SK-N-SH (cell line): ENCODE measurements at regions not wholly inside any gene's neighbourhood (a gene's known extent, or its start where the extent isn't known, plus 50 kb on each side); places are given as distances from the start of the nearest gene placed in this dataset.

Experiments used
- CTCF ChIA-PET: fragments of 300-600, 350-600 bp; formaldehyde crosslinking; extraction: SDS; loops from one replicate; lab custom pipeline; 2021; lab: Yijun Ruan, JAX
- POLR2A ChIA-PET: fragments of 350-600 bp; sonication (Branson Sonifier 250); formaldehyde crosslinking; extraction: SDS; loops from one replicate; lab custom pipeline; 2020; ENCODE audit warnings: antibody characterized with exemption, inconsistent platforms; lab: Yijun Ruan, JAX
- DNase-seq: peaks from one replicate; pipeline ENCODE4 v3.0.0; 2012
- H2AFZ ChIP-seq: fragments of 200-600 bp; sonication (generic); 2 replicates; pipeline ENCODE4 v1.8.1; 2016; ENCODE audit warnings: antibody characterized with exemption, mild to moderate bottlenecking, low read depth
- H3F3A ChIP-seq: fragments of 200-600 bp; sonication (generic); replicated peaks from 2 replicates; pipeline ENCODE3; 2016; ENCODE audit warnings: antibody characterized with exemption, mild to moderate bottlenecking; ENCODE audit not compliant: insufficient read depth
- H3K27ac ChIP-seq, 2 experiments: fragments of 200-500 bp in 1 of 2; fragments of 200-600 bp in 1 of 2; sonication (Bioruptor generic) in 1 of 2; sonication (generic), shearing (Covaris generic) in 1 of 2; 2 replicates each; pipeline versions ENCODE4 v1.5.1 to v1.6.1; 2014 to 2016; ENCODE audit warnings: low read depth in 2 of 2, inconsistent platforms in 1 of 2, low read length in 1 of 2, mild to moderate bottlenecking in 1 of 2, mixed read lengths in 1 of 2
- H3K27me3 ChIP-seq: fragments of 200-600 bp; sonication (generic), shearing (Covaris generic); 2 replicates; pipeline ENCODE4 v1.6.1; 2016; ENCODE audit warnings: mixed run types; ENCODE audit not compliant: insufficient read depth
- H3K36me3 ChIP-seq, 2 experiments: fragments of 200-500 bp in 1 of 2; fragments of 200-600 bp in 1 of 2; sonication (Bioruptor generic) in 1 of 2; sonication (generic) in 1 of 2; replicated peaks in 1 of 2; 2 replicates each; pipeline versions ENCODE3 to v1.5.1; 2014 to 2016; ENCODE audit warnings: low read length in 1 of 2, mild to moderate bottlenecking in 1 of 2; ENCODE audit not compliant: insufficient read depth in 2 of 2, control insufficient read depth in 1 of 2
- H3K4me1 ChIP-seq, 2 experiments: fragments of 200-500 bp in 1 of 2; fragments of 200-600 bp in 1 of 2; sonication (Bioruptor generic) in 1 of 2; sonication (generic), shearing (Covaris generic) in 1 of 2; 2 replicates each; pipeline versions ENCODE4 v1.5.1 to v1.6.1; 2014 to 2016; ENCODE audit warnings: low read depth in 1 of 2, low read length in 1 of 2, mixed run types in 1 of 2; ENCODE audit not compliant: insufficient read depth in 2 of 2, control insufficient read depth in 1 of 2
- H3K4me2 ChIP-seq: fragments of 200-600 bp; sonication (generic), shearing (Covaris generic); 2 replicates; pipeline ENCODE4 v1.6.1; 2017; ENCODE audit warnings: mixed run types
- H3K4me3 ChIP-seq, 2 experiments: fragments of 200-500 bp in 1 of 2; fragments of 200-600 bp in 1 of 2; sonication (Bioruptor generic) in 1 of 2; sonication (generic), shearing (Covaris generic) in 1 of 2; 2 replicates each; pipeline versions ENCODE4 v1.5.1 to v1.8.1; 2014 to 2016; ENCODE audit warnings: low read depth in 2 of 2, inconsistent platforms in 1 of 2, low read length in 1 of 2, mild to moderate bottlenecking in 1 of 2, mixed read lengths in 1 of 2, moderate library complexity in 1 of 2
- H3K79me2 ChIP-seq: fragments of 200-600 bp; sonication (generic); 2 replicates; pipeline ENCODE4 v1.8.1; 2017; ENCODE audit warnings: mild to moderate bottlenecking; ENCODE audit not compliant: insufficient read depth
- H3K9ac ChIP-seq: fragments of 200-600 bp; sonication (generic); 2 replicates; pipeline ENCODE4 v1.6.1; 2017; ENCODE audit warnings: mixed run types
- H3K9me2 ChIP-seq: fragments of 200-600 bp; sonication (generic); 2 replicates; pipeline ENCODE4 v1.6.1; 2017; ENCODE audit warnings: mixed run types
- H3K9me3 ChIP-seq: fragments of 200-600 bp; sonication (generic); 2 replicates; pipeline ENCODE4 v1.6.1; 2017; ENCODE audit warnings: mixed run types, mild to moderate bottlenecking, moderate library complexity
- H4K20me1 ChIP-seq: fragments of 200-600 bp; sonication (generic); 2 replicates; pipeline ENCODE4 v1.6.1; 2017; ENCODE audit warnings: mild to moderate bottlenecking, mixed run types; ENCODE audit not compliant: insufficient read depth
- CHD2 ChIP-seq: fragments of 150-350 bp; IDR thresholded peaks from 2 replicates; pipeline ENCODE4 v1.6.1; 2018; ENCODE audit warnings: low read length; ENCODE audit not compliant: partially characterized antibody
- EZH2phosphoT487 ChIP-seq: fragments of 200-600 bp; sonication (generic); IDR thresholded peaks from 2 replicates; pipeline ENCODE4 v1.6.1; 2017; ENCODE audit warnings: low read depth, mixed run types, mild to moderate bottlenecking, antibody characterized with exemption, moderate library complexity, borderline replicate concordance
- FOSL2 ChIP-seq: IDR thresholded peaks from 2 replicates; pipeline ENCODE4 v1.4.0; 2012; ENCODE audit warnings: low read depth, mild to moderate bottlenecking, moderate library complexity, borderline replicate concordance
- FOXJ3 ChIP-seq: sonication (generic); formaldehyde crosslinking; IDR thresholded peaks from 2 replicates; pipeline ENCODE4 v1.5.1; 2020; ENCODE audit warnings: mild to moderate bottlenecking, missing genetic modification reagents
- GABPA ChIP-seq: IDR thresholded peaks from 2 replicates; pipeline ENCODE4 v1.4.0; 2012; ENCODE audit warnings: low read depth, mild to moderate bottlenecking
- GATA2 ChIP-seq: sonication (generic); formaldehyde crosslinking; IDR thresholded peaks from 2 replicates; pipeline ENCODE4 v1.5.0; 2020; ENCODE audit warnings: mild to moderate bottlenecking, missing genetic modification reagents
- JUND ChIP-seq: IDR thresholded peaks from 2 replicates; pipeline ENCODE4 v1.4.0; 2012
- MAX ChIP-seq: IDR thresholded peaks from 2 replicates; pipeline ENCODE4 v1.4.0; 2012; ENCODE audit warnings: low read depth
- MXI1 ChIP-seq: IDR thresholded peaks from 2 replicates; pipeline ENCODE4 v1.6.1; 2012; ENCODE audit warnings: mild to moderate bottlenecking, low read depth, low read length, improper control_type of control experiment
- NRF1 ChIP-seq: IDR thresholded peaks from 2 replicates; pipeline ENCODE4 v1.6.1; 2012; ENCODE audit warnings: low read depth, mild to moderate bottlenecking, low read length
- POLR2AphosphoS5 ChIP-seq: IDR thresholded peaks from 2 replicates; pipeline ENCODE4 v1.6.1; 2012; ENCODE audit warnings: low read depth, low read length
- RCOR1 ChIP-seq: fragments of 150-350 bp; IDR thresholded peaks from 2 replicates; pipeline ENCODE4 v1.6.1; 2017; ENCODE audit warnings: antibody characterized with exemption, low read length
- RFX5 ChIP-seq: IDR thresholded peaks from 2 replicates; pipeline ENCODE4 v1.6.1; 2012; ENCODE audit warnings: mild to moderate bottlenecking, improper control_type of control experiment, low read length
- TAF1 ChIP-seq: IDR thresholded peaks from 2 replicates; pipeline ENCODE4 v1.6.1; 2012; ENCODE audit warnings: low read depth, mild to moderate bottlenecking, low read length, moderate library complexity, borderline replicate concordance
- TCF12 ChIP-seq: IDR thresholded peaks from 2 replicates; pipeline ENCODE4 v1.4.0; 2012
- TEAD4 ChIP-seq: IDR thresholded peaks from 2 replicates; pipeline ENCODE4 v1.4.0; 2012; ENCODE audit warnings: mild to moderate bottlenecking, borderline replicate concordance; ENCODE audit not compliant: insufficient read depth
- ZBTB33 ChIP-seq: IDR thresholded peaks from 2 replicates; pipeline ENCODE4 v1.4.0; 2012; ENCODE audit warnings: low read depth, borderline replicate concordance
- WGBS: methylation state at CpG from one replicate; pipeline ENCODE4 v1.1.6; 2017; ENCODE audit warnings: low lambda C conversion rate; 5-methylcytosine and 5-hydroxymethylcytosine counted together
- TF ChIP-seq, protein P1 (sequence below): fragments of 150-350 bp; IDR thresholded peaks from 2 replicates; pipeline ENCODE4 v1.6.1; 2017; ENCODE audit warnings: antibody characterized with exemption, low read length, low read depth, borderline replicate concordance
- TF ChIP-seq, protein P2 (sequence below): IDR thresholded peaks from 2 replicates; pipeline ENCODE4; 2012

DNA sequence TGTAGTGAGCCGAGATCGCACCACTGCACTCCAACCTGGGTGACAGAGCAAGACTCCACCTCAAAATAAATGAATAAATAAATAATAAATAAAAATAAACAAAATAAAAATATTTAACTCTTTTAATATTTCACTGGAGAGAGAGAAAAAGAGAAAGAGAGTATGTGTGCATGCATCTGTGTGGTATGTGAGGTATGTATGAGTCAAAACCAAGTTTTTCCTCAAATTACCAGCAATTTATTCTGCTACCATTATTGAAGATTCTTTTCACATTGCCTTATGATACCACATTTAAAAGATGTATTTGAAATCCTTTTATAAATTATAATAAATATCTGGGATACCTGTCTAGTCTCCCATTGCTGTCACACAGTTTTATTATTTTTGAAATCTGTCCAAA is 122.1 kb downstream of the CD164 start:
- Histone ChIP-seq H3K27ac (no peak overlapping the region; a peak in 2 of 4 replicates), H3K27me3 (no peaks in the 10 kb centered on the region), H4K20me1 (no peaks in the 10 kb centered on the region), H2AFZ (no peak overlapping the region), H3K4me1 (peaks cover 3 to 4% of the 10 kb centered on the region in 2 experiments; a peak in 2 of 4 replicates), H3K36me3 (no peaks in the 10 kb centered on the region), H3F3A (peaks cover 2% of the 10 kb centered on the region), H3K9me3 (no peaks in the 10 kb centered on the region), H3K9ac (no peak overlapping the region), H3K4me2 (no peak overlapping the region; the same call in 1 of the 2 replicates), H3K9me2 (0 out of 2 replicates have a peak, but pooled peaks cover 3% of the 10 kb centered on the region), H3K79me2 (no peaks in the 10 kb centered on the region), H3K4me3 (no peak overlapping the region)
- POLR2A ChIA-PET, result no interaction called here
- no peak for DNase-seq
- TF ChIP-seq GABPA (no peak), TEAD4 (peak; percentile 42; the same call in 1 of the 2 replicates), JUND (peak; percentile 38; the same call in 1 of the 2 replicates), FOSL2 (peak; percentile 63; the same call in 1 of the 2 replicates)
- TF ChIP-seq, protein P1, sequence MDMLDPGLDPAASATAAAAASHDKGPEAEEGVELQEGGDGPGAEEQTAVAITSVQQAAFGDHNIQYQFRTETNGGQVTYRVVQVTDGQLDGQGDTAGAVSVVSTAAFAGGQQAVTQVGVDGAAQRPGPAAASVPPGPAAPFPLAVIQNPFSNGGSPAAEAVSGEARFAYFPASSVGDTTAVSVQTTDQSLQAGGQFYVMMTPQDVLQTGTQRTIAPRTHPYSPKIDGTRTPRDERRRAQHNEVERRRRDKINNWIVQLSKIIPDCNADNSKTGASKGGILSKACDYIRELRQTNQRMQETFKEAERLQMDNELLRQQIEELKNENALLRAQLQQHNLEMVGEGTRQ, result no peak
- CTCF ChIA-PET, result no interaction called here
- WGBS, result 100% methylated on average over 2 of the region's 2 CpGs

GRCh38 chr6:109258129-109258528 is 124.1 kb downstream of the CD164 start:
- ChIA-PET POLR2A (no interaction called here), CTCF (interaction anchor here (1.3 kb wide), 1 partner anchor 16 kb away, joined by 3 read pairs; no protein-coding TSS in a partner anchor)
- H3K36me3 ChIP-seq, result no peaks in the 10 kb centered on the region

More at GRCh38 chr6:109258129-109258528, 124.1 kb downstream of the CD164 start:
- H3K79me2 ChIP-seq, result no peaks in the 10 kb centered on the region
- H3K27me3 ChIP-seq, result no peaks in the 10 kb centered on the region
- no peaks in the 10 kb centered on the region for H3K9me3 ChIP-seq
- TF ChIP-seq EZH2phosphoT487, result no peak
- no peak for TF ChIP-seq GABPA
- no peak for TF ChIP-seq CHD2
- TF ChIP-seq TEAD4, result no peak
- TF ChIP-seq POLR2AphosphoS5, result no peak
- TF ChIP-seq, protein P2, sequence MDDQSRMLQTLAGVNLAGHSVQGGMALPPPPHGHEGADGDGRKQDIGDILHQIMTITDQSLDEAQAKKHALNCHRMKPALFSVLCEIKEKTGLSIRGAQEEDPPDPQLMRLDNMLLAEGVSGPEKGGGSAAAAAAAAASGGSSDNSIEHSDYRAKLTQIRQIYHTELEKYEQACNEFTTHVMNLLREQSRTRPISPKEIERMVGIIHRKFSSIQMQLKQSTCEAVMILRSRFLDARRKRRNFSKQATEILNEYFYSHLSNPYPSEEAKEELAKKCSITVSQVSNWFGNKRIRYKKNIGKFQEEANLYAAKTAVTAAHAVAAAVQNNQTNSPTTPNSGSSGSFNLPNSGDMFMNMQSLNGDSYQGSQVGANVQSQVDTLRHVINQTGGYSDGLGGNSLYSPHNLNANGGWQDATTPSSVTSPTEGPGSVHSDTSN, result no peak
- TF ChIP-seq, protein P1, result no peak
- TF ChIP-seq GATA2 (CRISPR knock-in tag), result no peak
- TF ChIP-seq TCF12, result no peak
- TF ChIP-seq ZBTB33, result no peak
- no peak for TF ChIP-seq MXI1
- no peak for TF ChIP-seq RCOR1
- TF ChIP-seq RFX5, result no peak
- no peak for TF ChIP-seq TAF1
- TF ChIP-seq NRF1, result no peak
- TF ChIP-seq FOXJ3 (CRISPR knock-in tag), result no peak
- TF ChIP-seq MAX, result no peak
- no peaks in the 10 kb centered on the region for H4K20me1 ChIP-seq
- peaks cover 2% of the 10 kb centered on the region for H3F3A ChIP-seq
- H2AFZ ChIP-seq, result no peak overlapping the region
- H3K9ac ChIP-seq, result no peak overlapping the region
- H3K9me2 ChIP-seq, result 0 out of 2 replicates have a peak, but pooled peaks cover 3% of the 10 kb centered on the region
- no peak overlapping the region for H3K27ac ChIP-seq
- H3K4me1 ChIP-seq, result peaks cover 3 to 4% of the 10 kb centered on the region in 2 experiments; a peak in 2 of 4 replicates
- no peak overlapping the region for H3K4me2 ChIP-seq
- WGBS, result 88% methylated on average over 2 of the region's 2 CpGs
- H3K4me3 ChIP-seq, result no peak overlapping the region
- DNase-seq, result no peak
